GM21515 (cell line): ENCODE measurements at regions not wholly inside any gene's neighbourhood (a gene's known extent, or its start where the extent isn't known, plus 50 kb on each side); places are given as distances from the start of the nearest gene placed in this dataset.

Experiments used
- ATAC-seq: cut with Tn5 transposase; IDR thresholded peaks from one replicate; pipeline ENCODE4 v1.9.1; 2021; ENCODE audit not compliant: unreplicated experiment

DNA sequence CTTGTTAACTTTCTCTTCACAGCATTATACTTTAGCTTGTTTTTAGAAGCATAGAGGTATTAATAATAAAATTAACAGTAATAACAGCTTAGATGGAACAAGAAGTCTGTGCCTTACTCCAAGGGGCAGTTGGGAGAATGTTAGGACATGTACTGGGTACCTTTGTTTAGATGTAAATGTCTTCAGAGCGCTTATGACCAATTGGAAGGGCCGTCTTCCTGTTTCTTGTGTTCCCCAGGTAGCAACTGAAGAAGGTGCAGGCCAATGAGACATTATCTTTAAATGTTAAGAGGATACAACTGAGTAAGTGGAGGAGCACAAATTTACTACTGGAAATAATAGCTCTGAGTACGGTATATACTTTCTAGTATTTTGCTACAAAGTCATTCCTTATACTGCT is 180.9 kb upstream of the SYT1 start:
- ATAC-seq: no peak

DNA sequence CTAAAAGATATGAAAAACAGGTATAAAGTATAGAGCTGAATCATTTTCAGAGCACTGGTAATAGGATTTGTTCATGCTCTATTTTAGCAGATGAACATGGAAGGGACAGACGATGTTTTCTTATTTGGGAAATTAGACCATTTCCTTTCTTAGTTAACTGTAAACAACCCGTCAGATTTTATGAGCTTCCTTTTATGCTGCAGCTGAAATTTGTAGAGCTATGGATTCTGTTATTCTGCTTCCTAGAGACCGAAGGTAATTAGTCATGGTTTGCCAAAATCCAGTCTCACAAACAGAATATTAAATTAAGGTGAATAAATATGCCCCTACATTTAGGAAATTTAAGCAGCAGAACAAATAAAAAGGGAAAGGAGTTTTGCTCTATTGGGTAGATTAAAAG is 180.2 kb upstream of the SYT1 start:
- no peak for ATAC-seq

DNA sequence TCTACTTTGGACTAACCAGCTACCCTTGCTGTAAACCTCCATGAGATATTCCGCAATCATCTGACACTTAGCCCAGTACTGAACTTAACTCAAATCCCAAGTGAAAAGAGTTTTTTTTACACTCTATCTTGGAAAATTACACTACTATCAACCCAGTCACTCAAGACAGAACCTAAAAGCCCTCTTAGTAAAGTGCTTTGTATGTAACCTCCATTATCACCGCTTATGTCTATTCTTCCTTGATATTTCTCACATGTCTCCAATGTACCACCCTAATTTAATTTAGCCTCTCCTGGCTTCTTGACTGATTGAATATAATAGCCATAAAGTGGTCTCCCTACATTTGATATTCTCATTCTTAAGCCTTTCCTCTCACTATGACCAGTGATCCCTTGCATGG is 168.8 kb upstream of the SYT1 start:
- no peak for ATAC-seq

DNA sequence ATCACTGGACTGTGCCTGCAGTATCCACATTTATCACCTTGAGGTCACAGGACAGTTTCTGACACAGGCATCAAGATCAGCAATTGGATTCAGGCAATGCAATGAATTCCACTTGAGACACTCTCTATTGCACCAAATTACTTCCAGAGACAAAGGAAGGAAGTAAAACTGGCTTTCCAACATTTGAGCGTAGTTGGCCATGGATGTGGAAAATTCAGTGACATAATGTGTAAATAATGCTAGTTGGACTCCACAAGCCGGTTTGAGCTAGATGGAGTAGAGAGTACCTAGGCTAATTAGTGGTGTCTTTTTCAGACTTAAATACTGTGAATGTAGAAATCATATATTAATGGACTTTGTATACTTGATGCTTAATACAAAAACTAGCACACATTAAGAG is 168.3 kb upstream of the SYT1 start:
- ATAC-seq: no peak

DNA sequence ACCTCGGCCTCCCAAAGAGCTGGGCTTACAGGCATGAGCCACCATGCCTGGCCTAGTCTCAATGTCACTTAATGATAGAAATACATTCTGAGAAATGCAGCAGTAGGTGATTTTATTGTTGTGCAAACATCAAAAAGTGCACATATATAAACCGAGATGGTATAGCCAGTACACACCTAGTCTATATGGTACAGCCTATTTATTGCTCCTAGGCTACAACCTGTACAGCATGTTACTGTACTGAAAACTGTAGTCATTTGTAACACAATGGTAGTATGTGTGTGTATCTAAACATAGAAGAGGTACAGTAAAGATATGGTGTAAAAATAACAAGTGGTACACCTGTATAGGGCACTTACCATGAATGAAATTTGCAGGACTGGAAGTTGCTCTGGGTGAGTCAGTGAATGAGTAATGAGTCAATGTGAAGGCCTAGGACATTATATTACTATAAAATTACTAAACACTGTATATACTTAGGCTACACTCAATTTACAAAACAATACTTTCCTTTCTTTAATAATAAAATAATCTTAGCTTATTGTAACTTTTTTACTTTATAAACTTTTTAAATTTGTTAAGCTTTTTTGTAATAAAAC is 166.7 kb upstream of the SYT1 start:
- no peak for ATAC-seq

DNA sequence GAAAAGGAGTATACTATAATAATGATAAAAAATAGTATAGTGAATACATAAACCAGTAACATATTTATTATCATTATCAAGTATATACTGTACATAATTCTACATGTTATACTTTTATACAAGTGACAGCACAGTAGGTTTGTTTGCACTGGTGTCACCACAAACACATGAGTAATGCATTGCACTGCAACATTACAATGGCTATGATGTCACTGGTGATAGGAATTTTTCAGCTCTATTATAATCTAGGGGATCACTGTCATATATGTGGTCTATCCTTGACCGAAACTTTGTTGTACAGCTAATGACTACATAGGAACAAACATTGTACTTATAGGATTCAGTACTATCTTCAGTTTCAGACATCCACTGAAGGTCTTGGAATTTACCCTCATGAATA is 165.8 kb upstream of the SYT1 start:
- ATAC-seq: no peak

DNA sequence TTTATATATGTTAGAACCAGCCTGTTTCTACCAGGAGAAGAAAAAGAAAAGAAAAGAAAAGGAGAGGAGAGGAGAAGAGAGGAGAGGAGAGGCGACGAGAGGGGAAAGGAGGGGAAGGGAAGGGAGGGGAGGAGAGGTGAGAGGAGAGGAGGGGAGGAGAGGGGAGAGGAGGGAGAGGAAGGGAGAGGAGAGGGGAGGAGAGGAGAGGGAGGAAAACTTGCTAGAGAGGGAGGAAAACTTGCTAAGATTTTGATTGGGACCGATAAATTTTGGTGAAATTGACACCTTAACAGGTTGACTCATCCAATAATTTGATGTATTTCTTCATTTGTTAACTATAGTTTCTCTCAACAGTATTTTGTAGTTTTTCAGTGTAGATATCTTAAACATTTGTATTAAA is 164.0 kb upstream of the SYT1 start:
- ATAC-seq: no peak

DNA sequence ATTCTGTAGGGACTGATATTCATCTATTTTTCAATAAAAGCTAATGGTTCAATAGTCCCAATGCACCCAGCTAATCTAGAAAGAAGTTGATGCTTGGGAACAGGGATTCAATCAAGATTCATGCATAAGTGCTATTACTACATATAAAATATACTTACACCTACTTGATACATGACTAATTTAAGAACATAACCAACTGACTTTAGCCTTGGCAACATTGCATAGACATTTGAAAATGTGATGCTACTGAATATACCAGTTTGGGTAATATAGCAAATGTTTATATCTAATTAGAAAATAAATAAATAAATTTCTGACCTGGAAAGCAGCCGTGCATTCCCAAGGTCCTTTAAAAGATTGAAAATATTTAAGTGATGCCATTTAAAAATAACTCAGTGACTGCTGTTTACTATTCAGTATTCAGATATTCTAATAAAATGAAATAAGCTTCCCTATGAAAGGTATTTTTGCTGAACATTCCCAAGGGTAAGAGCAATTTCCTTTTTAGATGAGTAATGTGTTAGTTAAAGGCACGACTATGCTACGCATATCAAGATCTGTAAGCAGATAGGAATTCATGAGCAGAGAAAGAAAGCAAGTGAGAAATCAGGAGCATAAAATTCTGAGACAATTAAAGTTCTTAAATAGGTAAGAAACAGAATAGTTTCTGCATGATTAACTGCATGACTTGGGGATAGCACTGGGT is 160.6 kb upstream of the SYT1 start:
- no peak for ATAC-seq

DNA sequence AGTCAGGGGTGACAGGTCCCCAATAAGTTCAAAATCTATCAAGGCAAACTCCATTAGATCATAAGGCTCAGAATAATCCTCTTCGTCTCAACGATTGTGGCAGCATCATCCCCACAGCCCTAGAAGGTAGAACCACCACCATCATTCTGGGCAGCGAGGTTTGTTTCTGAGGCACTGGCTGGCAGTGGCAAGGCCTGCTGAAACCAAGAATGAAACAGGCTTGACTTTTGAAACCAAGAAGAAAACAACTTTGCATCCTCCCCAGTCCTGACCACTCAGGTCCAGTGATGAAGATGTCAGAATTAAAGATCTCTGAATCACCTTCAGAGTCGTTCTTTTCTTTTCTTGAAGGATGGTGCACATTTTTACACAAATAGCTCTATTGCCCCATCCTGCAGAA is 152.6 kb upstream of the SYT1 start:
- no peak for ATAC-seq

DNA sequence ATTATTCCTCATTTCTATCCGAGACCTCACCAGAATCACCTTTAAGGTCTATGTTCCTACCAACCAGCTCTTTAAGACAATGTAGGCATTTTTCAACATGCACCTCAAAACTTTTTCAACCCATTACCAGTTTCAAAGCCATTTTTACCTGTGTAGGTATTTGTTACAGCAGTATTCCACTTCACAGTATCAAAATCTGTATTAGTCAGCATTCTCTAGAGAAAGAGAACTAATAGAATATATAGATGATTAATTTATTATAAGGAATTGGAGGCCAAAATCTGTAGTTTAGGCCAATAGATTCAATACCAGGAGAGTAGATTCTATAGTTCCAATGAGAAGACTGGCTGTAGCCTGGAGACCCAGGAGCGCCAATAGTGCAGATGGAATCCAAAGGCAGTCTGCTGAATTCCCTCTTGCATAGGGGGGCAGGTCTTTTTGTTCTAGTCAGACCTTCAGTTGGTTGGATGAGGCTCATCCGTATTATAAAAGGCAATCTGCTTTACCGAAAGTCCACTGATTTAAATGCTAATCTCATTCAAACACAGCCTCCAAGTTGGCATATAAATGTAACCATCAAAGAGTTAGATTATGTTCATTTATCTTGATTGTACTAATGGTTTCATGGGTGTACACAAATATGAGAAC is 151.6 kb upstream of the SYT1 start:
- ATAC-seq: no peak

DNA sequence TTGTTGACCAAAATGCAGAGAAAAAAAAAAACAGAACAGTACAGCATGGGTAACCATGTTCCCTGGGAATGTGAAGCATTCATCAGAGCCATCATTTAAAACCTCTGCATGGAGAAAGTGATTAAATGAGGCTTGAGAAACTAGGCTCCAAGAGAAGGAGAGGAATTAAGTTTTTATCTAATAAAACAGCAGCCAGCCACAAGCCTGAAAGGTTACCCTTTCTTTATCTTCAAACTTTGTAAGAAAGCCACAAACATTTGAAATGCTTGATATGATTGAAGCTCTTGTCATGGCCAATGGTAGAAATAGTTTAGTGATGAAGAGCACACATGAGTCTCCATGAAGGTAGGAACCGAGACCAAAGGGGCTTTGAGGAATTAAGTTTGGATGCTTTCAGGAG is 144.9 kb upstream of the SYT1 start:
- ATAC-seq: no peak

DNA sequence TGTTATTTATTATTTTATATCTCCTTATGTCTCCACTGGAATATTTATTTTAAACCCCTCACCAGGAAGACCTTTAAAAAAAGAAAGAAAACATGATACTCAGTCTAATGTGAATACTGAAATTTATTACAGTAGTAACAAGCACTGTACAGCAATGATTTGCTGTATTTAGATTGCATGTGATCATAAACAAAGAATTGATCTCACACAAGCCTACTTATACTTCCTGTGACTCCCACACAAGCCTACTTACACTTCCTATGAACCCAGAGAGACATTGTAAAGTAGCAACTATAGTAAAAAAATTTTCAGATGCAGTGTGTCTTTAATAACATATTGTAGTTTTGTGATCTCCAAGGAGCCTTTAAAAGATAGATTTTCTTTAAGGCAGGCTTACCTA is 142.7 kb upstream of the SYT1 start:
- ATAC-seq: no peak

DNA sequence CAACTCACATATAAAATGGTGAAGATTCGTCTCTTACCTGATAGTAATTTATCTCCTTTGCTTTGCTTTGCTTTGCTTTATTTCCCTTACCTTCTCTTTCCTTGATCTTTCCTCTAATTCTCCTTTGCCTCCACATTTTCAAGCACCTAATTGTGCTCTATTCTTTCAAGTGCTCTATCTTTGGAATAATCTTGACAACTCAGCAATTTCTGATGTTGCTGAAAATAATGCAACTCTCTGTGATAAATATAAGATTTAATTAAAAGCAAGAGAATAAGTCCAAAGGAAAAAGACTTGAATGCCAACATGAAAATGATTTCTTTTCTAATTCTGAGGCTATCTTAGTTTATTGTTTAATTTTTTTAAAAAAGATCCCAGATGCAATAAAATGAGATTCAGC is 139.5 kb upstream of the SYT1 start:
- no peak for ATAC-seq

DNA sequence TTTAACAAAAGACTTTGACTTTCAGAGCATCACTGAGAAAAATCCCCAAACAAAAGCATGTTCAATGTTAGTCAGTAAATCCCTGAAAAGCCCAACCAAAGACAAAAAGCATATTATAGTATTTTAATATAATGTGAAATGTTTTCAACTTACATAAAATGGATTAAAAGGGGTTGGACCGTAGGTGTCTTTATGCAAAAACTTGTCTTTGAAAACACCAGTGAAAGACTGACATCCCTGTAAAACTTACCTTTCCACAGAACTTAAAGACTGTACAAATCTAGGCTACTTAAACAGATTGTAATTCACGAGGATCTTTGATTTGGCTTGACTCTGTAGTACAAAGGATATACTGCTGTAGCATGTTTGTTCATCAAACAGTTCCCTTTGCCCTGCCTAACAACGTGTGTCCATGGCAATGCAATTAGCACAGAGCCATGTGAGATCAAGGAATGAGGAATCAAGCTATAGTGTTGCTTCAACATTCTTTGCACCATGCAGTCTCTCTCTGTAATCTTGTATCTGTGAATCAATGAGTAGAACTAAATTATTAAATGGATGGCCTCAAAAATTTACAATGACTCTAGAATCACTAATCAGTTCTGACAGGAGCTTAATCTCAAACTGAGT is 138.5 kb upstream of the SYT1 start:
- ATAC-seq: no peak

DNA sequence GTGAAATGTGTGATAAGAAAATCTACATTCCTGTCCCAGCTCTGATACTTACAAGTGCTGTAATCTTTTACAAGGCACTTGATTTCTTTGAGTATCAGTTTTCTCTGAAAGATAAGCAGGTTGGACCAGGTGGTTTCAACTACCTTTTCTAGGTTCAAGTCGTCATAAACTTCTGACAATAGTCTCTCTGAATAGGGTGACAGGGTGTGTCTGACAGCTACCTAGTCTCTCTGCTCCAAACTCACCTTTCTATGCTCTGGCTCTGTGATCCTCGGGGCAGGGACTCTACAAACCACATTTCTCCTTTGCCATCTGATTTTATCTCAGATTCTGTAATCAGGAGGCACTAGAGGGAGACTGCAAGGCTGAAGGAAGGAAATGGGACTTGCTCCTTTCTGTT is 137.7 kb upstream of the SYT1 start:
- no peak for ATAC-seq

DNA sequence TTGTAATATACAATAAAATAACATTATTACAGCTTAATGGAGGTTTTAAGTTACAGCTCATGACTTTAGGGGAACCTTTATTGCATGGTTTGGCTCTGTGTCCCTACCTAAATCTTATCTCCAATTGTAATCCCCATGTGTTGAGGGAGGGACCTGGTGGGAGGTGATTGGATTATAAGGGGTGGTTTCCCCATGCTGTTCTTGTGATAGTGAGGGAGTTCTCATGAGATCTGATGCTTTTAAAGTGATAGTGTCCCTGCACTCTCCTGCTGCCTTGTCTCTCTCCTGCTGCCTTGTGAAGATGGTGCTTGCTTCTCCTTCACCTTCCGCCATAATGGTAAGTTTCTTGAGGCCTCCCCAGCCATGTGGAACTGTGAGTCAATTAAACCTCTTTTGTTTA is 132.1 kb upstream of the SYT1 start:
- no peak for ATAC-seq

DNA sequence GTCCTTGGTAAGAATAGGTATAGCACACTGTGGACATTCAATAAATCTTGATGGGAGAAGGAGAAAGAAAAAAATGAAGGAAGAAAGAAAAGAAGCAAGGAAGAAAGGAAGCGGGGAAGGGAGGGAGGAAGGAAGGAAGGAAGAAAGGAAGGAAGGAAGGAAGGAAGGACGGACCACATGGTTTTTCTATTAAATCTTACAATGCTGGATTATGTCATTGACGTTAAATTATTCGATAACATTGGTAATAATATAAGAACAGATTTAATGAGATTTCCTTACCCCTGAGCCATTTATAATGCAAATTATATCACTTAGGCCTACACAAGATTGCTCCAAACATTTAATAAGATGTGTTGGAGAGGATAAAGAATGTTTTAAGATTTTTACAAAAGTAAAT is 124.9 kb upstream of the SYT1 start:
- no peak for ATAC-seq

DNA sequence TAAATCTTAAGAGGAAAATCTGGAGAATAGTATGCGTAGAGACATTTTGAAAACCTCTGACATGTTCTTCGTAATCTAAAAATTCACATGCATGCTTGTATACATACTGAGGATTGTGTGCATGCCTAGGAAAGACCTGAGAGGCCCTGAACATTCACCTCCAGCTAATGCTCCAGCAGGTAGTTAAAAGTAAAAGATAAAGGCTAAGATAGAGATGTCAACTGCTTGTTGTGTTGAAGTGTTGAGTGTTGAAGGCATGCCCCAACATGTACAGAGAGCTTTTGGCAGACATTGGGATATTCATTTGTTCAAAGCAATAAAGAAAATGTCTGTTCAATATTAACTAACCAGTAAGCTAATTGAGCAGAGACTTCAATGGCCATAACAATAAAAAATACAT is 118.6 kb upstream of the SYT1 start:
- ATAC-seq: no peak

DNA sequence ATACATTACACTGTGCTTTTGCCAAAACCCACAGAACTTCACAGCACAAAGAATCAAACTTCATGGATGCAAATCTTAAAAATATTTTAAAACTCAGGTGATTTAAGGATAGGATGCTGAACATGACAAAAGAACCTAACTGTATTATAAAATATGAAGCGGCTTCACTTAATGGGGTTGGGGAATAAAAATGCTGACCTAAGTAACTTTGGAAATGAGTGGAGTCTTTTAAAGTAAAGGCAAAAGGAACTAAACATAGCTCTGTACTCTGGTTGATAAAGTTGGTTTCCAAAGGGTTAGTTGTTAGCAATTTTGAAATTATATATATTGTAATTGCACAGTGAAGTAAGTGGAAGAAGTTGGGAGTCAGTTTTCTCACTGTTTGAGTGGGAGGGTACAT is 111.5 kb upstream of the SYT1 start:
- ATAC-seq: no peak

DNA sequence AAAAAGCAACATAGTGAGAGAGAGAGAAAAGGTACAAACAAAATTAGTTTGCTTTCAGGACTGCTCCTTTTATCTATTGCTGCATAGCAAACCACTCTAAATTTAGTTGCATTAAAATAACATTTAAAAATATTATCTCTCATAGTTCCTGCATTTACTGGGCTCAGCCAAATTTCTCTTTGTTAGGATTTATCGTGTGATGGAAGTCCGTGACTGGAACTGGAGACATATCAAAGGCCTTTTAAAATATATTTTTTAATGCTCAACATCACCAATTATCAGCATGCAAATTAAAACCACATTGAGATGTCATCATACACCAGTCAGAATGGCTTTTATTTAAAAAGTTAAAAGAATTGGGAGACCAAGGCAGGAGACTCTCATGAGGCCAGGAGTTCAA is 107.6 kb upstream of the SYT1 start:
- no peak for ATAC-seq

DNA sequence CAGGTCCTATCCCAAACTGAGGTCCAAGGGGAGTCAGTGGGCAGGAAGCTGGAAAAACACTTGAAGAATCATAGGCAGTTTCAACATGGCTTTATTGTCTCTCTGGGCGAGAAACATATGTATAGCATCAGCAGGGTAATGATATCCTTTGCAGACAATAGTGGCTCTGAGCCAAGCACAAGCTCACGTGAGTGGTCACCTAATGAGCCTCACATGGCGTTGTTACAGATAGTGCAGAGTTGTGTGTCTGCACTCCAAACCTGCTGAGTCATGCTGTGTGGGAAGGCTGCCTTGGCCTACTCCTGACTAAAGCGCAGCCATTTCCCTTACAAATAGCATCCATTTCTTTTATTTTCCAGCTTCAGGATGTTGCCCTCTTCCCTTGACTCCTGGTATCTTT is 105.2 kb upstream of the SYT1 start:
- ATAC-seq: no peak

DNA sequence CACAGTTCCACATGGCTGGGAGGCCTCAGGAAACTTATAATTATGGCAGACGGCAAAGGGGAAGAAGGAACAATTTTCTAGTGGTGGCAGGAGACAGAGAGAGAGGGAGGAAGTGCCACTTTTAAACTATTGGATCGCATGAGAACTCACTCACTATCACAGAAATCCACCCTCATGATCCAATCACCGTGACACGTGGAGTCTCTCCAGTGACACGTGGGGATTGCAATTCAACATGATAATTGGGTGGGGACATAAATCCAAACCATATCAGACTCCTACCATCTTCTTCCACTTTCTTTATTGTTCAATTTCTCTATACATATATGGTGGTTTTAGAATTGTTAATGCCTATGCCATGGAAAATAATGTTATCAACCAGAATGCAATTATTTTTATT is 103.7 kb upstream of the SYT1 start:
- no peak for ATAC-seq
